GM13977 (cell line): ENCODE measurements at regions not wholly inside any gene's neighbourhood (a gene's known extent, or its start where the extent isn't known, plus 50 kb on each side); places are given as distances from the start of the nearest gene placed in this dataset.

Source experiments
- DNase-seq: peaks from one replicate; pipeline ENCODE4 v3.0.0; 2012; ENCODE audit warnings: low spot score
- in situ Hi-C: fragments of 300-500 bp; cut with MboI; formaldehyde crosslinking; loops from one replicate; pipeline ENCODE4 v1.12.0; 2022; ENCODE audit warnings: low sequenced_read_pairs, low pct_unique_long_range_greater_than_20kb, mixed read lengths, inconsistent platforms; ENCODE audit not compliant: unreplicated experiment
- TF ChIP-seq, protein P1 (sequence below): IDR thresholded peaks from 2 replicates; pipeline ENCODE4 v1.5.1; 2012; ENCODE audit warnings: mild to moderate bottlenecking, control low read depth; ENCODE audit not compliant: insufficient read depth; ENCODE audit errors: extremely low read depth, missing control alignments

- TF ChIP-seq, protein P1, sequence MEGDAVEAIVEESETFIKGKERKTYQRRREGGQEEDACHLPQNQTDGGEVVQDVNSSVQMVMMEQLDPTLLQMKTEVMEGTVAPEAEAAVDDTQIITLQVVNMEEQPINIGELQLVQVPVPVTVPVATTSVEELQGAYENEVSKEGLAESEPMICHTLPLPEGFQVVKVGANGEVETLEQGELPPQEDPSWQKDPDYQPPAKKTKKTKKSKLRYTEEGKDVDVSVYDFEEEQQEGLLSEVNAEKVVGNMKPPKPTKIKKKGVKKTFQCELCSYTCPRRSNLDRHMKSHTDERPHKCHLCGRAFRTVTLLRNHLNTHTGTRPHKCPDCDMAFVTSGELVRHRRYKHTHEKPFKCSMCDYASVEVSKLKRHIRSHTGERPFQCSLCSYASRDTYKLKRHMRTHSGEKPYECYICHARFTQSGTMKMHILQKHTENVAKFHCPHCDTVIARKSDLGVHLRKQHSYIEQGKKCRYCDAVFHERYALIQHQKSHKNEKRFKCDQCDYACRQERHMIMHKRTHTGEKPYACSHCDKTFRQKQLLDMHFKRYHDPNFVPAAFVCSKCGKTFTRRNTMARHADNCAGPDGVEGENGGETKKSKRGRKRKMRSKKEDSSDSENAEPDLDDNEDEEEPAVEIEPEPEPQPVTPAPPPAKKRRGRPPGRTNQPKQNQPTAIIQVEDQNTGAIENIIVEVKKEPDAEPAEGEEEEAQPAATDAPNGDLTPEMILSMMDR: no peak
- in situ Hi-C loops: no loop called here
- DNase-seq: no peak
Observed at GRCh38 chr13:46953331-46953730, 56.5 kb upstream of the HTR2A start.

- in situ Hi-C loops: no loop called here
- DNase-seq: no peak
- TF ChIP-seq, protein P1: no peak
Observed at GRCh38 chr13:46951516-46951915, 54.7 kb upstream of the HTR2A start.

DNA sequence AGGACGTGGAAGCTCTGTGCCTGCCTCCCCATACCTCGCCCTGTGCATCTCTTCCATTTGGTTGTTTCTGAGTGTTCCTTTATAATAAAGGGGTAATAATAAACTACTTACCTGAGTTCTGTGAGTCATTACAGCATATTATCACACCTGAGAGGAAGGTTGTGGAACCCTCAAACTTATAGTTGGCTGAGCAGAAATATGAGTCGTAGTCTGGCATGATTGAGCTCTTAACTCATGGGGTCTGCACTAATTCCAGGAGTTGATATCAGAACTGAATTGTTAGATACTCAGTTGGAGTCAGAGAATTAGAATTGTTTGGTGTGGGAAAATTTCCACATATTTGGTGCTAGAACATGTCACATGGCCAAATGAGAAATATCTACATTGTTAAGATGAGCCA is 52.4 kb upstream of the HTR2A start:
- no peak for DNase-seq
- in situ Hi-C loops: no loop called here
- TF ChIP-seq, protein P1: no peak

DNA sequence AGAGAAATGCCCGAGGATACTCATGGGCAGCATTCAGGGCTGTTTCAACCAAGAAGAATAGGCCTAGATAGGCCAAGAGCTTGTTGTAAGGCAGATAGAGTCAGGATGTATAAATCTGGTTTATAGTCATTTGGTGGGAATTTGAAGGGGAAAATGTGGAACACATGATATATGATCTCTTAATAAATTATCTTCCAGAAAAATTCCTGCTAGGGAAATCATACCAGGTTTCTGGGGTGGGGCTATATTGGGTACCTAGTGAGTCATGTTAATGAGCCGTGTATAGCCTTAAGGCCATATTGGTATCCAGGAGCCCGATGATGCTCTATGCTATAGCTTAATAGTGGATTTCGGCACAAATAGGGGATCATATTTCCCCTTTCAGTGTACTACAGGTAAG is 51.5 kb upstream of the HTR2A start:
- DNase-seq: no peak
- TF ChIP-seq, protein P1: no peak
- in situ Hi-C loops: no loop called here

DNA sequence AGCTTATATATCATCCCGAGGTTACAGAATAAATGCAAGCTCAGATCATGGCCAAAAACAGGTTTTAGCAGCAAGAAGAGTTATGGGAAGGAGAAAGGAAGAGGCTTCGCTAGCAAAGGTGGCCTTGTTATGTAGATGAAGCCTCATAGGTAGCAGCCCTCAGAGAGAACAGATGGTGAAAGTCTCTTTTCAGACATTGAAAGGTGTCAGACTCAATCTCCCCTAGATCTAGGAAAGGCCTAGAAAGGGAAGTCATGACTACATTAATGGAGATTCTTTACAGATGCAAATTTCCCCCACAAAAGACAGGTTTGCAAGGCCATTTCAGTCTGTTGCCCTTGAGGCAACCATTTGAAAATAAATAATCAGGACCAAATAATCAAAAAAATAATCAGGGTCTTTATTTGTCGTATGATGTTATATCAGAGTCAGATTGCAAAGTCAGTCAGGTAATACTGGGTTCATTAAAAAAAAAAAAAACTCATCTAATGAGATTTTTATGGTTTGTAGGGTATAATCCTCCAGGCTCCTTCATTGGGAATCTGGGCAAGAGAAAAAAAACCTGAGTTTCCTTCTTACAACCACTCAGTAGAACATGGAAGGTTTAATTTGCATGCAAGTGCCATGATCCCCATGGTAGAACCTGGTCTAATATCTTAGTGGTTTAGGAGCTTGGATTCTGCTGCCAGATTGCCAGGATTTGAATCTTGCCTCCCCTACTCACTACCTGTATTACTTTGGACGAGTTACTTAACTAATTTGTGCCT is 50.8 kb upstream of the HTR2A start:
- in situ Hi-C loops: no loop called here
- DNase-seq: no peak
- TF ChIP-seq, protein P1: no peak
